ENCODE measurements at regions not wholly inside any gene's neighbourhood (a gene's known extent, or its start where the extent isn't known, plus 50 kb on each side); places are given as distances from the start of the nearest gene placed in this dataset.

- CTCF ChIA-PET = no interaction called here
- H3K9me2 ChIP-seq (replicated peaks; ENCODE audit: low read length) = no peaks in the 10 kb centered on the region
- H3K4me2 ChIP-seq (ENCODE audit: low read length) = no peak overlapping the region
- no TSS peak for BruUV-seq (replicated peaks)
- no peak overlapping the region for H3K4me3 ChIP-seq (ENCODE audit: low read length)
- no peak overlapping the region for H3K9ac ChIP-seq (ENCODE audit: low read length)
- DNase-seq = no peak
- H3K9me3 ChIP-seq (ENCODE audit: low read length) = no peaks in the 10 kb centered on the region
- H3K79me2 ChIP-seq (ENCODE audit: low read length) = no peaks in the 10 kb centered on the region
- no peaks in the 10 kb centered on the region for H3K27me3 ChIP-seq (ENCODE audit: low read length)
- TF ChIP-seq EZH2phosphoT487 (IDR thresholded peaks at IDR 0.05; ENCODE audit: borderline replicate concordance, low read length) (no peak), EZH2 (IDR thresholded peaks at IDR 0.05; ENCODE audit: low read length, unreplicated experiment) (no peak), CTCF (conservative IDR thresholded peaks at IDR 0.05; ENCODE audit: low read depth, low read length) (no peak)
- POLR2A ChIA-PET (ENCODE audit: unreplicated experiment) = no interaction called here
- no peaks in the 10 kb centered on the region for H3K4me1 ChIP-seq (ENCODE audit: insufficient read depth, low read length)
- no peak for ATAC-seq
- intact Hi-C loops (cut with micrococcal nuclease) = no loop called here
- no peak overlapping the region for H2AFZ ChIP-seq (ENCODE audit: low read length)
- H3F3A ChIP-seq (ENCODE audit: low read length, unreplicated experiment) = no peaks in the 10 kb centered on the region
- H4K20me1 ChIP-seq (ENCODE audit: low read length) = no peaks in the 10 kb centered on the region
- no peak overlapping the region for H3K27ac ChIP-seq (ENCODE audit: low read length)
- no peaks in the 10 kb centered on the region for H3K36me3 ChIP-seq (ENCODE audit: low read depth, low read length)
Measured at GRCh38 chr6:91273729-91274128, 686.9 kb upstream of the MAP3K7 start.

- no peaks in the 10 kb centered on the region for H3K27me3 ChIP-seq (ENCODE audit: low read length)
- DNase-seq = no peak
- no peaks in the 10 kb centered on the region for H4K20me1 ChIP-seq (ENCODE audit: low read length)
- no peak for ATAC-seq
- H3K36me3 ChIP-seq (ENCODE audit: low read depth, low read length) = no peaks in the 10 kb centered on the region
- H3K9ac ChIP-seq (ENCODE audit: low read length) = no peak overlapping the region
- ChIA-PET POLR2A (ENCODE audit: unreplicated experiment) (no interaction called here), CTCF (no interaction called here)
- no TSS peak for BruUV-seq (replicated peaks)
- no peak for TF ChIP-seq EZH2 (IDR thresholded peaks at IDR 0.05; ENCODE audit: low read length, unreplicated experiment)
- no peak for TF ChIP-seq CTCF (conservative IDR thresholded peaks at IDR 0.05; ENCODE audit: low read depth, low read length)
- no peak for TF ChIP-seq EZH2phosphoT487 (IDR thresholded peaks at IDR 0.05; ENCODE audit: borderline replicate concordance, low read length)
- H3K79me2 ChIP-seq (ENCODE audit: low read length) = no peaks in the 10 kb centered on the region
- no peaks in the 10 kb centered on the region for H3F3A ChIP-seq (ENCODE audit: low read length, unreplicated experiment)
- no peaks in the 10 kb centered on the region for H3K4me1 ChIP-seq (ENCODE audit: insufficient read depth, low read length)
- H3K4me2 ChIP-seq (ENCODE audit: low read length) = no peak overlapping the region
- H3K27ac ChIP-seq (ENCODE audit: low read length) = no peak overlapping the region
- H3K9me2 ChIP-seq (replicated peaks; ENCODE audit: low read length) = no peaks in the 10 kb centered on the region
- H3K4me3 ChIP-seq (ENCODE audit: low read length) = no peak overlapping the region
- H3K9me3 ChIP-seq (ENCODE audit: low read length) = no peaks in the 10 kb centered on the region
- H2AFZ ChIP-seq (ENCODE audit: low read length) = no peak overlapping the region
- intact Hi-C loops (cut with micrococcal nuclease) = no loop called here
Measured at GRCh38 chr6:91271807-91272206, 684.9 kb upstream of the MAP3K7 start.

GRCh38 chr6:91268941-91269340, 682.1 kb upstream of the MAP3K7 start:
- H3K27ac ChIP-seq (ENCODE audit: low read length) = no peak overlapping the region
- ATAC-seq = no peak
- no peak overlapping the region for H3K4me2 ChIP-seq (ENCODE audit: low read length)

More at GRCh38 chr6:91268941-91269340, 682.1 kb upstream of the MAP3K7 start:
- no peaks in the 10 kb centered on the region for H3K4me1 ChIP-seq (ENCODE audit: insufficient read depth, low read length)
- BruUV-seq (replicated peaks) = no TSS peak
- no peaks in the 10 kb centered on the region for H3K9me3 ChIP-seq (ENCODE audit: low read length)
- no peaks in the 10 kb centered on the region for H3K79me2 ChIP-seq (ENCODE audit: low read length)
- POLR2A ChIA-PET (ENCODE audit: unreplicated experiment) = no interaction called here
- H4K20me1 ChIP-seq (ENCODE audit: low read length) = no peaks in the 10 kb centered on the region
- no peak overlapping the region for H2AFZ ChIP-seq (ENCODE audit: low read length)
- H3K4me3 ChIP-seq (ENCODE audit: low read length) = no peak overlapping the region
- CTCF ChIA-PET = no interaction called here
- H3K36me3 ChIP-seq (ENCODE audit: low read depth, low read length) = no peaks in the 10 kb centered on the region
- H3K9me2 ChIP-seq (replicated peaks; ENCODE audit: low read length) = no peaks in the 10 kb centered on the region
- no peak overlapping the region for H3K9ac ChIP-seq (ENCODE audit: low read length)
- DNase-seq = no peak
- no peaks in the 10 kb centered on the region for H3K27me3 ChIP-seq (ENCODE audit: low read length)
- H3F3A ChIP-seq (ENCODE audit: low read length, unreplicated experiment) = no peaks in the 10 kb centered on the region
- no peak for TF ChIP-seq CTCF (conservative IDR thresholded peaks at IDR 0.05; ENCODE audit: low read depth, low read length)
- no peak for TF ChIP-seq EZH2 (IDR thresholded peaks at IDR 0.05; ENCODE audit: low read length, unreplicated experiment)
- no peak for TF ChIP-seq EZH2phosphoT487 (IDR thresholded peaks at IDR 0.05; ENCODE audit: borderline replicate concordance, low read length)
- intact Hi-C loops (cut with micrococcal nuclease) = no loop called here

Measured in PC-3 (cell line).